ENCODE measurements at regions not wholly inside any gene's neighbourhood (a gene's known extent, or its start where the extent isn't known, plus 50 kb on each side); places are given as distances from the start of the nearest gene placed in this dataset.

DNA sequence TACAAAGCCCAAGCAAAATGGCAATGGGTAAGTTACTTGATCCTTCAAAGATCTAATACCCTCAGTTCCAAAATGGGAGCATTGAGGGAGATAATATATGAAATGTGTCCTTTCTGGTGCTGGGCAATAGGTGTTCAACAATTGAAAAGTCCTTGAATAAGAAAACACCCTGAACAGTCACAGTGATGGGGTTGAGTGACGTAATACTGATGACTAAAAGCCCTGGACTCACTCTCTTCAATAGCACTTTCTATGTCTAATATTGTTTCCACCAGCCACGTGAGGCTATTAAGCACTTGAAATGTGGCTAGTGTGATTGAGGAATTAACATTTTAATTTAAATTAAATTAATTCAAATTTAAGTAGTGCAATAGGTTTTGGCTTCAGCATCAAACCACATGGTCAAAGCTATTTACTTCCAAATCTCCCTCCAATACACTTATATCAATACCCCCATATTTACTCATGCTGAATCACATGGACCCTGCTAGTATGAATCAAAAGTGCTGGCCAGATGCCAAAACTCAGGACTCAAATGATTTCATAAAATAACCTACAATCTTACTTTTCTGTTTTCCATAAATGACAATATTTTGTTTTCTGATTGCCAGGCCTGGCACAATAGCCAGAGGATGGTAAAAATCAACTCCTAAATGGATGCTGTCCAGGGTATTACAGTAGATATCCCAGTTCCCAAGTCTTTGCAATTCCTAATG, 516.2 kb downstream of the HAPSTR1 start:
- H3K36me3 ChIP-seq: no peaks in the 10 kb centered on the region
- no peak overlapping the region for H3K27ac ChIP-seq
- no peak for DNase-seq
- intact Hi-C loops (cut with DNase I): no loop called here
- H3K27me3 ChIP-seq: no peaks in the 10 kb centered on the region
- TF ChIP-seq CTCF (IDR thresholded peaks at IDR 0.05): no peak
- no peaks in the 10 kb centered on the region for H3K4me1 ChIP-seq
- H3K9me3 ChIP-seq: no peaks in the 10 kb centered on the region
- no peak overlapping the region for H3K4me3 ChIP-seq
- ATAC-seq: no peak

GRCh38 chr16:9610727-9611126, 519.3 kb downstream of the HAPSTR1 start:
- intact Hi-C loops (cut with DNase I): no loop called here
- H3K4me1 ChIP-seq: no peaks in the 10 kb centered on the region
- no peak overlapping the region for H3K4me3 ChIP-seq
- no peaks in the 10 kb centered on the region for H3K36me3 ChIP-seq
- no peaks in the 10 kb centered on the region for H3K27me3 ChIP-seq
- TF ChIP-seq CTCF (IDR thresholded peaks at IDR 0.05): no peak
- ATAC-seq (no peak), DNase-seq (no peak)
- no peak overlapping the region for H3K27ac ChIP-seq
- H3K9me3 ChIP-seq: no peaks in the 10 kb centered on the region

GRCh38 chr16:9612267-9612666, 520.8 kb downstream of the HAPSTR1 start:
- ATAC-seq: no peak
- no peak for TF ChIP-seq CTCF (IDR thresholded peaks at IDR 0.05)

DNA sequence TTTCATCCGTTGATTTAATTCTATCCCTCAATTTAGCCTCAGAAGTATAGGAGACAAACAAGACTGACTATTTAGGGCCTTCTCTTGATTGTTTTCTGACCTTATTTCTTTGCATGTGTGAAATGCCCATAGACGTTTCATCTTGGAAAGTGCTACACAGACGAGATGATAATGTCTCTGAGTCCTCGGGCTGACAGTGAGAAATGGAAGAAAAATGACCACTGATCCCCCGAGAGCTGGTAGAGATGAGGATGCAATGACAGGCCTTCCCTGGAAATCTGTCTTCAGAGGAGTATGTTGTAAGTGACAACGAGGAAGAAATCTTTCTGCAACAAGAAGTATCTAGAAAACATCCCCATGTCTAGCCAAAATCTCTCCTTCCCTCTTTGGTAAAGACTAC, 522.9 kb downstream of the HAPSTR1 start:
- Histone ChIP-seq H3K27ac (no peak overlapping the region), H3K9me3 (no peaks in the 10 kb centered on the region), H3K27me3 (no peaks in the 10 kb centered on the region), H3K4me3 (no peak overlapping the region), H3K4me1 (no peaks in the 10 kb centered on the region), H3K36me3 (no peaks in the 10 kb centered on the region)
- intact Hi-C loops (cut with DNase I): no loop called here
- DNase-seq (no peak), ATAC-seq (no peak)
- TF ChIP-seq CTCF (IDR thresholded peaks at IDR 0.05): no peak

More at GRCh38 chr16:9612267-9612666, 520.8 kb downstream of the HAPSTR1 start:
- intact Hi-C loops (cut with DNase I): no loop called here
- Histone ChIP-seq H3K27ac (no peak overlapping the region), H3K9me3 (no peaks in the 10 kb centered on the region), H3K36me3 (no peaks in the 10 kb centered on the region), H3K4me3 (no peak overlapping the region), H3K4me1 (no peaks in the 10 kb centered on the region), H3K27me3 (no peaks in the 10 kb centered on the region)
- no peak for DNase-seq

DNA sequence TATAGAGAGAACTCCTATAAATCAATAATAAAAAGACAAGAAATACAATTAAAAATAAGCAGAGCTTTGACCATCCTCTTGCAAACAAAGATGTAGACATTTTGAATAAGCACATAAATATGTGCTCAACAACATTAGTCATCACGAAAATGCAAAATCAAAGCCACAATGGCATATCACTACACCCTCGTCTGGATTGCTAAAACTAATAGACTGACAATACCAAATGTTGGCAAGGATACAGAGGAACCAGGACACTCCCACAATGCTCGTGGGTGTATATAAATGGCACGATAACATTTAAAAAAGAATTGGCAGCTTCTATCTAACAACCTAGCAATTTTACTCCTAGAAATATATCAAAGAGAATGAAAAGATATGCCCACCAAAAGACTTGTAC, 530.8 kb downstream of the HAPSTR1 start:
- intact Hi-C loops (cut with DNase I): no loop called here
- no peaks in the 10 kb centered on the region for H3K4me1 ChIP-seq
- no peak for ATAC-seq

More for the DNA sequence above, 530.8 kb downstream of the HAPSTR1 start:
- H3K36me3 ChIP-seq: no peaks in the 10 kb centered on the region
- no peak overlapping the region for H3K4me3 ChIP-seq
- DNase-seq: no peak
- H3K9me3 ChIP-seq: no peaks in the 10 kb centered on the region
- H3K27me3 ChIP-seq: peaks cover 5% of the 10 kb centered on the region
- H3K27ac ChIP-seq: no peak overlapping the region
- TF ChIP-seq CTCF (IDR thresholded peaks at IDR 0.05): no peak
